Adrenal gland (tissue), 5 donors: ENCODE measurements at regions not wholly inside any gene's neighbourhood (a gene's known extent, or its start where the extent isn't known, plus 50 kb on each side); places are given as distances from the start of the nearest gene placed in this dataset.

Experiments
- CTCF ChIP-seq, 6 experiments: fragments of 450-650 bp in 4 of 6; fragments of 200-600 bp in 2 of 6; sonication (generic) in 1 of 6; IDR thresholded peaks; 1 replicate in 5 of 6; 2 replicates in 1 of 6; pipeline versions ENCODE4 v1.5.1 to v1.8.0; 2016 to 2021; ENCODE audit warnings: antibody characterized with exemption in 6 of 6, mild to moderate bottlenecking in 2 of 6, moderate library complexity in 1 of 6
- POLR2A ChIP-seq, 2 donors: fragments of 450-650 bp; IDR thresholded peaks; one replicate each; pipeline ENCODE4 v1.6.1; 2017; ENCODE audit warnings: antibody characterized with exemption in 2 of 2, mild to moderate bottlenecking in 2 of 2, moderate library complexity in 1 of 2
- donor health status: DM: no; HTN: no; CAD: no.

- TF ChIP-seq POLR2A (IDR thresholded peaks at IDR 0.05) (no peak), CTCF (IDR thresholded peaks at IDR 0.05) (no peak)
These were observed 201.2 kb upstream of the KLF12 start for GRCh38 chr13:74335370-74335769.
